ENCODE measurements at regions not wholly inside any gene's neighbourhood (a gene's known extent, or its start where the extent isn't known, plus 50 kb on each side); places are given as distances from the start of the nearest gene placed in this dataset.
A peak's percentile ranks its signal among the peaks of the same experiment; 100 is the strongest.
"Not testable (repeated sequence)": the region's sequence is repeated elsewhere in the genome, so short reads cannot be mapped to it uniquely, and the experiment has no call there.

- DNase-seq (ENCODE audit: low read depth in 2 of 2) = no peak
Measured at GRCh38 chr5:56686337-56687195, 128.8 kb upstream of the MAP3K1 start.

DNA sequence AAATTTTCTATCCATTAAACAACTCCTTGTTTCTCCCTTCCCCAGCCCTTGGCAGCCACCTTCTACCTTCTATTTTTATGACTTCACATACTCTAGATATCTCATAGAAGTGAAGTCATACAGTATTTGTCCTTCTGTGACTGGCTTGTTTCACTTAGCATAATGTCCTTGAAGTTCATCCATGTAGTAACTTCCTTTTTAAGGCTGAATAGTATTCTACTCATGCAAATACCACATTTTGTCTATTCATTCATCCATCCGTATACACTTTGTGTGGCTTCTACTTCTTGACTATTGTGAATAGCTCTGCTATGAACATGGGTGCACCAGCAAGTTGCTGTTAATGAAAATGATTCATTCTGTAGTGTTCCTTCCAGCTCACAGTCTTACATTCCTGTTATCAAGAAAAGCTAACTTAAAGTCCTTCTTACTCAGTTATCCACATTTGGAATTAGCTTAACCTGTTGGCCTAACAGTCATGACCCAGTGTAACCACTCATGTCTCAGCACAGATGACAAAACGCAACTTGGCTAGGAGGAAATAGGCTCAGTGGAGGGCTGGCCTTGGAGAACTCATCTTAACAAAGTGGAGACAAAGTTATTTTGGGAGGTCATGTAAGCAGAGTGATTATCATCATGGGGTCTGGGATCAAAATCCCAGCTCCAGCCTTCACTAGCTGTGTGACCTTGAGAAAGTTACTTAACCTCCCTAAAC lies 129.7 kb upstream of the MAP3K1 start:
- DNase-seq (ENCODE audit: low read depth in 2 of 2) = no peak

- DNase-seq (ENCODE audit: low read depth in 2 of 2) = no peak
Measured at GRCh38 chr5:56684159-56684558, 131.2 kb upstream of the MAP3K1 start.

- no peak for DNase-seq (ENCODE audit: low read depth in 2 of 2)
Measured at GRCh38 chr5:56683733-56684132, 131.6 kb upstream of the MAP3K1 start.

GRCh38 chr5:56683281-56683680 lies 132.1 kb upstream of the MAP3K1 start:
- no peak for DNase-seq (ENCODE audit: low read depth in 2 of 2)

DNA sequence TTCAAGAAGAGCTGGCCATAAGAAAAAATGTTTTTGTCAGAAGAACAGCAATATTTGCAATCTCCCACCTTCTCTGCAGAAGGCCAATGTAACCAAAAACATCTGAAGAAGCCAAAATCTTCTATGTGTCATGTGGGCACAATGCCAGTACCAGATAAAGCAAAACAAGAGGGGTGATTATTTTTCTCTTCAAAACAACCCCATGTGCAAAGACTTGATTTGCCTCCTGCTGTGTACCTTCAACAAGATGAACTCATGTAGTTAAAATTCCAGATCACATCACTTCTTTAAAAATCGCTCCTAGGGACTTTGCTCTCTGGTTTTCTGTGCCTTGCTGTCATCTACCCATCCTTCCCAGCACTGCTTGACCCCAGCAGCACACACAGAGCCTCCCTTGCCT lies 134.0 kb upstream of the MAP3K1 start:
- no peak for DNase-seq (ENCODE audit: low read depth in 2 of 2)

DNA sequence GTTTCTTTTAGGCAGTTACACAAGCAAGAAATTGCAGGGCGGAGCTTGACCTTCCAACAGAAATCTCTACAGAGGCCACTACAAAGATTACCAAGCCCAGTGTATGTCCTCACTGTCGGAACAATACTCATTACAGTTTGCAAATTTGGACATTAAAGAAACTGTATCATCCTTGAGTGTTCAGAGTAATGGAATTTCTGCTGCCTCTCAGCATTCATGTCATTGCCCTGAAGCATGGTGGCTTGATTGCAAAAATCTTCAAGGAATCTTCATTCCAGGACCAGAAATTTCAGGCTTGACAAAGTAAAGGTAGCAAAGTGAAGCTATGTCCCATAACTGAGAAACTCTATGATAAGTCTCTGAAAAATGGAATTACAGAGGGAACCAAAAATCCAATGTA lies 134.6 kb upstream of the MAP3K1 start:
- no peak for DNase-seq (ENCODE audit: low read depth in 2 of 2)

GRCh38 chr5:56677690-56678305 lies 137.6 kb upstream of the MAP3K1 start:
- DNase-seq (ENCODE audit: low read depth in 2 of 2) = peak in 1 of 2 donors; percentile 68

DNA sequence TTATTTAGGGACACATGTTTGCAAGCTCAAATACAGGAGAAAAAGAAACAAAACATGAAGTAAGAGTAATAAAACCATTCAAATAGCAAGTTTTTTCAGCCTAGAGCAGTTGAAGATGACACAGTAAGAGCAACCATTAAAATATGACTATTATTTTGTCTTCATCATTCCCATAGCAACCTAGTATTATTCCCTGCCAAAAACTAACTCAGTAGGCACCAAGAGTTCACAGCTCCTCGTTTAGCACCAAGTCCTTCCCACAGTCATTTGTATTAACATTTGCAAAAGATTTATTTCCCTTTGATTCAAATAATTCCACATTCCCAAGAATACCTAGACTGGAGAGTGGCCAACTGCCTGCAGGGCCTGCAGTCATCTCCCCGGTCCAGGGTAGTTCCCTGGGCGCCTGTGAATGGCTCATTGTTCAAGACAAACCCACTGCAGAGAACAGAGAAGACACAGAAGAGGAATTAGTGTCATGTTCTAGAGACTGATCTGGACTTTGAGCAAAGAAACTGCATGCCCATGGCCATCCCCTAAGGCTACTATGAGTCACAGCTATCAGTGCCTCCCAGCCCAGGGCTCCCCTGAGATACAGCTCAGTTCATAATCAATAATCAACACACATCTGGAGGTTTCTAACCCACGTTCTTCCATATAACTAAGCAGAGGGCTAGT lies 139.1 kb upstream of the MAP3K1 start:
- DNase-seq (ENCODE audit: low read depth in 2 of 2) = no peak

GRCh38 chr5:56674441-56674840 lies 140.9 kb upstream of the MAP3K1 start:
- no peak for DNase-seq (ENCODE audit: low read depth in 2 of 2)

GRCh38 chr5:56673171-56673570 lies 142.2 kb upstream of the MAP3K1 start:
- DNase-seq (ENCODE audit: low read depth in 2 of 2) = no peak

DNA sequence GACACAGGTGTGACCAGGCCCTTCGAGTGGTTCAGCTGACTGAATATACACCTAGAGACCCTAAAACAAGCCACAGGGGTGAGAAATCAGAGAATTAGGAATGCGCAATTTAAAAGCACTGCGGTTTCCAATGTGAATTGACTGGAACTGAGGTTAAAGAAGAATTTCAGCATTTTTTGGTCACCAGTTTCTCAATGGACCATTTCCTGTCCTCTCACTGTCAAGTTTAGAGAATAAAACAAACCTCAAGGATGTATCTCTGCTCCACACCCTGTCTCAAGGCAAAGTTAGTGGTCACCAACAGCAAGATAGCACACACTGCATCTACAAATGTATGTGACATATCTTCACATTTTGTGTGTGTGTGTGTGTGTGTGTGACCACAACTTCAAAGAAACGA lies 143.8 kb upstream of the MAP3K1 start:
- no peak for DNase-seq (ENCODE audit: low read depth in 2 of 2)

GRCh38 chr5:56670916-56671315 lies 144.4 kb upstream of the MAP3K1 start:
- no peak for DNase-seq (ENCODE audit: low read depth in 2 of 2)

GRCh38 chr5:56669534-56670483 lies 145.5 kb upstream of the MAP3K1 start:
- peak in 1 of 2 donors; percentile 68 for DNase-seq (ENCODE audit: low read depth in 2 of 2)

DNA sequence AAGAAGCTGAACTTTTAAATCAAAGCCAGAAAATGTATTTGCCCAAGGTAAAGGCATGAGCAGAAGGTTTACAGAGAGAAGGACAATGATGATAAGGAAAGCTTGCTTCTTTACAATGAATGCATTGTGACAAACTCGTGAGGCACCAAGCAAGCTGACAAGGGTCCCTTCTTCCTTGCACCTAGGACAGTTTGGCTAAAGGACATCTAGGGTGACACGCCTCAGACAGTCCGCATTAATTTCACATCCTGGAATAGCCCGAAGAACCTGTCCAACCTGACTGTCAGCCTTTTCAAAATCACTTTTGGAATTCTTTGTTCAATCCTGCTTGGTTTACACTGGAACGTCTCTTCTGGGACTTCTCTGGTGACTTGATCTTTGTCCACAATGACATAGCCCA lies 146.4 kb upstream of the MAP3K1 start:
- DNase-seq (ENCODE audit: low read depth in 2 of 2) = no peak

DNA sequence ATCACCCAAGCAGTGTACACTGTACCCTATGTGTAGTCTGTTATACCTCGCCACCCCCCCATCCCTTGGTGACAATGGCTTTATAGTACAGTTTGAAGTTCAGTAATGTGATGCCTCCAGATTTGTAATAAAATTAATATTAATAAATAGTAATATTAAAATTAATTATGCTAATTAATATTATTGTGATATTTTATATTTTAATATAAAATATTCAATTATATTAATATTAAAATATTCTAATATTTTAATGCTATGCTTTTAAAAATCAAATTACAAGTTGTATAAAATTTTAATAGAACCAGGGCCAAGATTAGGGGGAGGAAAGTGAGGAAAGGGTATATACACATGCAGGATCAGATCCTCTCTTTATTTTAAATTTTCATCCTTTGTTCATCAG lies 147.7 kb upstream of the MAP3K1 start:
- no peak for DNase-seq (ENCODE audit: low read depth in 2 of 2)

- DNase-seq (ENCODE audit: low read depth in 2 of 2) = no peak
Measured at GRCh38 chr5:56666901-56667300, 148.4 kb upstream of the MAP3K1 start.

DNA sequence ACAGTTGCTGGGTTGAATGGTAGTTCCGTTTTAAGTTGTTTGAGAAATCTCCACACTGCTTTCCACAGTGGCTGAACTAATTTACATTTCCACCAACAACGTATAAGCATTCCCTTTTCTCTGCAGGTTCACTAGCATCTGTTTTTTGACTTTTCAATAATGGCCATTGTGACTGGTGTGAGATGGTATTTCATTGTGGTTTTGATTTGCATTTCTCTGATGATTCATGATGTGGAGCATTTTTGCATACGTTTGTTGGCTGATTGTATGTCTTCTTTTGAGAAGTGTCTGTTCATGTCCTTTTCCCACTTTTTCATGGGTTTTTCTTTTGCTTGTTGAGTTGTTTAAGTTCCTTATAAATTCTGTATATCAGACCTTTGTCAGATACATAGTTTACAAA lies 150.2 kb upstream of the MAP3K1 start:
- not testable (repeated sequence) for DNase-seq (ENCODE audit: low read depth in 2 of 2)

- no peak for DNase-seq (ENCODE audit: low read depth in 2 of 2)
Measured at GRCh38 chr5:56664025-56664424, 151.3 kb upstream of the MAP3K1 start.

DNA sequence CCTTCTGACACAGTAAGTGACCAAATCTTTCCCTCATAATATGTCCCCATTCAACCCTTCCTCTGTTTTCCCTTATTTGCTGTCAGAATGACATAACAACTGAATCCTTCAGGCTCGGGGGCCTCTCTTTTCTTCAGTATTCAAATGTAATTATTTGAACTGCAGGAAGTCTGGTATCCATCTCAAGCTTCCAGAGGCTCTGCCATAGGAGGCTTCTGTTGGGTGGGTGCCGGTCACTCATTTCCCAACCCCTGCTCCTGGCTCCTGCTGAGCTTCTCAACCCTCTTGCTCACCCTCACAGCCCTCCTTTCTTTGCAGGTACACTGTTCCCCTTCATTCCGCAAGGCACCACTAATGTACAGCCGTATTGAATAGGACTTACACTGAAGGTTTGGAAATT lies 151.8 kb upstream of the MAP3K1 start:
- no peak for DNase-seq (ENCODE audit: low read depth in 2 of 2)

GRCh38 chr5:56662893-56663292 lies 152.5 kb upstream of the MAP3K1 start:
- DNase-seq (ENCODE audit: low read depth in 2 of 2) = no peak
